IMR-90 (cell line): ENCODE measurements at regions not wholly inside any gene's neighbourhood (a gene's known extent, or its start where the extent isn't known, plus 50 kb on each side); places are given as distances from the start of the nearest gene placed in this dataset.

Source experiments
- ATAC-seq: fragments of 200-7000 bp; cut with Tn5 transposase; 2 replicates; pipeline ENCODE4 v1.9.1; 2020; ENCODE audit warnings: low read depth, mild to moderate bottlenecking, moderate library complexity
- BruUV-seq: library from RNA; stranded (reverse); fragments of 400-500 nt; replicated peaks from 2 replicates; lab custom pipeline; 2021; lab: Mats Ljungman, UMichigan
- CTCF ChIA-PET: fragments of 300-600 bp; formaldehyde crosslinking; extraction: SDS; loops from one replicate; lab custom pipeline; 2021; ENCODE audit warnings: antibody characterized with exemption; lab: Yijun Ruan, JAX
- POLR2A ChIA-PET: fragments of 300-600 bp; sonication (Branson Sonifier 250); formaldehyde crosslinking; loops from one replicate; lab custom pipeline; 2022; ENCODE audit warnings: antibody characterized with exemption; ENCODE audit not compliant: unreplicated experiment; lab: Charles Lee
- DNase-seq: peaks from one replicate; pipeline ENCODE4 v3.0.0; 2013
- H2AFZ ChIP-seq: replicated peaks from 2 replicates; pipeline ENCODE3; 2013; ENCODE audit warnings: low read length, mild to moderate bottlenecking; ENCODE audit not compliant: poor library complexity
- H2AK5ac ChIP-seq: 2 replicates; pipeline ENCODE4 v1.6.1; 2013; ENCODE audit warnings: low read depth, low read length, inconsistent platforms
- H2AK9ac ChIP-seq: replicated peaks from 2 replicates; pipeline ENCODE3; 2013; ENCODE audit warnings: mild to moderate bottlenecking, low read depth, low read length, moderate library complexity; ENCODE audit not compliant: poor library complexity
- H2BK120ac ChIP-seq: 2 replicates; pipeline ENCODE4 v1.6.1; 2013; ENCODE audit warnings: low read depth, low read length, inconsistent platforms
- H2BK15ac ChIP-seq: 3 replicates; pipeline ENCODE4 v1.6.1; 2013; ENCODE audit warnings: low read depth, low read length, inconsistent platforms
- H2BK20ac ChIP-seq: 2 replicates; pipeline ENCODE4 v1.6.1; 2013; ENCODE audit warnings: low read depth, mild to moderate bottlenecking, inconsistent platforms, low read length, moderate library complexity
- H2BK5ac ChIP-seq: 2 replicates; pipeline ENCODE4 v1.6.1; 2013; ENCODE audit warnings: mild to moderate bottlenecking, low read depth, low read length, inconsistent platforms; ENCODE audit not compliant: poor library complexity, severe bottlenecking
- H3K14ac ChIP-seq: replicated peaks from 2 replicates; pipeline ENCODE4 v1.6.1; 2013; ENCODE audit warnings: low read depth, low read length, inconsistent platforms
- H3K18ac ChIP-seq: 2 replicates; pipeline ENCODE4 v1.6.1; 2013; ENCODE audit warnings: low read depth, low read length, control low read depth
- H3K23ac ChIP-seq: 2 replicates; pipeline ENCODE4 v1.6.1; 2013; ENCODE audit warnings: low read depth, low read length, inconsistent platforms
- H3K27ac ChIP-seq: 2 replicates; pipeline ENCODE4 v1.5.1; 2013; ENCODE audit warnings: mild to moderate bottlenecking, control low read depth, low read length; ENCODE audit not compliant: insufficient read depth
- H3K27me3 ChIP-seq: 2 replicates; pipeline ENCODE4 v1.6.1; 2013; ENCODE audit warnings: low read length; ENCODE audit not compliant: control insufficient read depth, insufficient read depth
- H3K36me3 ChIP-seq: 2 replicates; pipeline ENCODE4 v1.6.1; 2013; ENCODE audit warnings: low read length, mixed read lengths; ENCODE audit not compliant: control insufficient read depth, insufficient read depth
- H3K4ac ChIP-seq: 2 replicates; pipeline ENCODE4 v1.6.1; 2013; ENCODE audit warnings: low read depth, low read length, inconsistent platforms
- H3K4me1 ChIP-seq: 2 replicates; pipeline ENCODE4 v1.6.1; 2013; ENCODE audit warnings: low read length, mixed read lengths; ENCODE audit not compliant: control insufficient read depth, insufficient read depth
- H3K4me2 ChIP-seq: 2 replicates; pipeline ENCODE4 v1.6.1; 2013; ENCODE audit warnings: low read depth, mild to moderate bottlenecking, control low read depth, low read length, moderate library complexity
- H3K4me3 ChIP-seq: 2 replicates; pipeline ENCODE4 v1.5.1; 2013; ENCODE audit warnings: low read depth, mild to moderate bottlenecking, control low read depth, low read length, moderate library complexity; ENCODE audit not compliant: insufficient read depth
- H3K56ac ChIP-seq: 2 replicates; pipeline ENCODE4 v1.6.1; 2013; ENCODE audit warnings: low read length, inconsistent platforms; ENCODE audit not compliant: insufficient read depth; ENCODE audit errors: extremely low read depth
- H3K79me1 ChIP-seq, 2 experiments: 2 replicates each; pipeline ENCODE4 v1.6.1; 2013; ENCODE audit warnings: low read length in 2 of 2, inconsistent platforms in 1 of 2, low read depth in 1 of 2
- H3K9ac ChIP-seq: 2 replicates; pipeline ENCODE4 v1.6.1; 2013; ENCODE audit warnings: low read depth, low read length, control low read depth
- H3K9me1 ChIP-seq: 2 replicates; pipeline ENCODE4 v1.6.1; 2013; ENCODE audit warnings: low read length, inconsistent platforms; ENCODE audit not compliant: insufficient read depth
- H3K9me3 ChIP-seq: 2 replicates; pipeline ENCODE4 v1.6.1; 2013; ENCODE audit warnings: low read length; ENCODE audit not compliant: control insufficient read depth, insufficient read depth
- H4K20me1 ChIP-seq: 2 replicates; pipeline ENCODE4 v1.6.1; 2013; ENCODE audit warnings: low read length, inconsistent platforms; ENCODE audit not compliant: insufficient read depth
- H4K5ac ChIP-seq: 2 replicates; pipeline ENCODE4 v1.6.1; 2013; ENCODE audit warnings: mild to moderate bottlenecking, low read depth, low read length, control low read depth
- H4K8ac ChIP-seq, 2 experiments: 2 replicates each; pipeline ENCODE4 v1.6.1; 2013; ENCODE audit warnings: low read depth in 2 of 2, low read length in 2 of 2, control low read depth in 1 of 2, inconsistent platforms in 1 of 2
- H4K91ac ChIP-seq: 2 replicates; pipeline ENCODE4 v1.6.1; 2013; ENCODE audit warnings: low read depth, low read length, inconsistent platforms; ENCODE audit not compliant: insufficient read depth
- BHLHE40 ChIP-seq: fragments of 150-350 bp; IDR thresholded peaks from 2 replicates; pipeline ENCODE4 v1.6.1; 2016; ENCODE audit warnings: mild to moderate bottlenecking, low read depth, low read length
- CEBPB ChIP-seq: IDR thresholded peaks from 2 replicates; pipeline ENCODE4 v1.6.1; 2012; ENCODE audit warnings: low read depth, low read length, improper control_type of control experiment
- CHD1 ChIP-seq: IDR thresholded peaks from 2 replicates; pipeline ENCODE4 v1.6.1; 2012; ENCODE audit warnings: low read depth, low read length, improper control_type of control experiment
- FOS ChIP-seq: fragments of 150-350 bp; IDR thresholded peaks from 2 replicates; pipeline ENCODE4 v1.6.1; 2016; ENCODE audit warnings: low read depth, low read length
- MAFK ChIP-seq: IDR thresholded peaks from 2 replicates; pipeline ENCODE4 v1.6.1; 2012; ENCODE audit warnings: low read depth, low read length, improper control_type of control experiment
- MAZ ChIP-seq: IDR thresholded peaks from 2 replicates; pipeline ENCODE4 v1.6.1; 2012; ENCODE audit warnings: low read depth, mild to moderate bottlenecking, low read length, improper control_type of control experiment, moderate library complexity, borderline replicate concordance
- MXI1 ChIP-seq: IDR thresholded peaks from 2 replicates; pipeline ENCODE4 v1.6.1; 2012; ENCODE audit warnings: low read depth, mild to moderate bottlenecking, low read length, moderate library complexity, borderline replicate concordance
- NFE2L2 ChIP-seq: fragments of 150-350 bp; IDR thresholded peaks from 2 replicates; pipeline ENCODE4 v1.6.1; 2016; ENCODE audit warnings: low read depth, mild to moderate bottlenecking, low read length
- POLR2A ChIP-seq: IDR thresholded peaks from 2 replicates; pipeline ENCODE4 v1.6.1; 2012; ENCODE audit warnings: mild to moderate bottlenecking, low read depth, low read length
- RAD21 ChIP-seq: IDR thresholded peaks from 2 replicates; pipeline ENCODE4 v1.6.1; 2012; ENCODE audit warnings: low read length, improper control_type of control experiment
- RCOR1 ChIP-seq: IDR thresholded peaks from 2 replicates; pipeline ENCODE4 v1.6.1; 2012; ENCODE audit warnings: mild to moderate bottlenecking, low read length, improper control_type of control experiment; ENCODE audit not compliant: insufficient replicate concordance
- RFX5 ChIP-seq: IDR thresholded peaks from 2 replicates; pipeline ENCODE4 v1.8.0; 2012; ENCODE audit warnings: low read depth, mild to moderate bottlenecking, low read length, moderate library complexity
- SMC3 ChIP-seq: fragments of 150-350 bp; IDR thresholded peaks from 2 replicates; pipeline ENCODE4 v1.6.1; 2016; ENCODE audit warnings: low read depth, mild to moderate bottlenecking, antibody characterized with exemption, low read length, moderate library complexity
- USF2 ChIP-seq: fragments of 150-350 bp; IDR thresholded peaks from 2 replicates; pipeline ENCODE4 v1.6.1; 2017; ENCODE audit warnings: mild to moderate bottlenecking, antibody characterized with exemption, low read length, low read depth
- WGBS, 2 experiments: methylation state at CpG; one replicate each; pipeline versions ENCODE4 v1.1.5 to v1.1.7; 2013; ENCODE audit warnings: missing lambda C conversion rate in 2 of 2; ENCODE audit not compliant: insufficient read length in 1 of 2; ENCODE audit errors: extremely low coverage in 2 of 2; 5-methylcytosine and 5-hydroxymethylcytosine counted together
- dilution Hi-C: fragments of 300-500 bp; cut with HindIII; formaldehyde crosslinking; loops from one replicate; pipeline ENCODE4 v1.14.3; 2018; ENCODE audit warnings: low sequenced_read_pairs; ENCODE audit not compliant: unreplicated experiment
- in situ Hi-C: fragments of 300-500 bp; cut with MboI; formaldehyde crosslinking; loops from 3 replicates; pipeline ENCODE4 v1.14.3; 2019; ENCODE audit warnings: low sequenced_read_pairs, inconsistent platforms, mixed read lengths
- intact Hi-C: fragments of 100-400 bp; cut with micrococcal nuclease; formaldehyde crosslinking; loops from 2 replicates; pipeline ENCODE4 v1.10.0; 2022
- TF ChIP-seq, protein P1 (sequence below): fragments of 150-350 bp; IDR thresholded peaks from 2 replicates; pipeline ENCODE4 v1.6.1; 2016; ENCODE audit warnings: low read depth, mild to moderate bottlenecking, low read length, moderate library complexity, borderline replicate concordance
- TF ChIP-seq, protein P2 (sequence below): conservative IDR thresholded peaks from 2 replicates; pipeline ENCODE4 v1.5.1; 2012; ENCODE audit warnings: mild to moderate bottlenecking, low read depth, low read length, improper control_type of control experiment

GRCh38 chr2:121900391-121900790 is 144.9 kb downstream of the TSN start:
- 83% methylated on average over 6 of the region's 8 CpGs; no CpG with 5 or more reads in 1 of the 2 experiments for WGBS, 2 experiments
- H2AK5ac ChIP-seq = no peak overlapping the region
- DNase-seq = no peak
- H3K9me1 ChIP-seq = no peaks in the 10 kb centered on the region
- intact Hi-C loops = no loop called here
- BruUV-seq = no TSS peak
- H3K4ac ChIP-seq = no peak overlapping the region
- H2BK5ac ChIP-seq = no peak overlapping the region
- peak overlapping the region; percentile 41 for H2AFZ ChIP-seq
- no peak overlapping the region for H3K14ac ChIP-seq
- no peak overlapping the region for H2BK120ac ChIP-seq
- H3K4me2 ChIP-seq = no peak overlapping the region
- H3K4me1 ChIP-seq = no peaks in the 10 kb centered on the region
- in situ Hi-C loops = no loop called here
- no peak overlapping the region for H4K5ac ChIP-seq
- H4K8ac ChIP-seq = no peak overlapping the region
- POLR2A ChIA-PET = no interaction called here
- dilution Hi-C loops = no loop called here
- H3K27me3 ChIP-seq = peaks cover 2% of the 10 kb centered on the region
- H2AK9ac ChIP-seq = no peak overlapping the region
- no peak overlapping the region for H2BK15ac ChIP-seq
- H4K91ac ChIP-seq = no peak overlapping the region
- H3K56ac ChIP-seq = no peak overlapping the region
- H3K36me3 ChIP-seq = no peaks in the 10 kb centered on the region
- no peak overlapping the region for H2BK20ac ChIP-seq
- no peaks in the 10 kb centered on the region for H3K9me3 ChIP-seq
- TF ChIP-seq MAFK (no peak), NFE2L2 (no peak), USF2 (no peak), CEBPB (no peak), BHLHE40 (no peak), POLR2A (no peak), CHD1 (no peak), RCOR1 (no peak), FOS (no peak), RFX5 (no peak), MAZ (no peak), RAD21 (no peak), MXI1 (no peak), SMC3 (no peak)
- TF ChIP-seq, protein P1, sequence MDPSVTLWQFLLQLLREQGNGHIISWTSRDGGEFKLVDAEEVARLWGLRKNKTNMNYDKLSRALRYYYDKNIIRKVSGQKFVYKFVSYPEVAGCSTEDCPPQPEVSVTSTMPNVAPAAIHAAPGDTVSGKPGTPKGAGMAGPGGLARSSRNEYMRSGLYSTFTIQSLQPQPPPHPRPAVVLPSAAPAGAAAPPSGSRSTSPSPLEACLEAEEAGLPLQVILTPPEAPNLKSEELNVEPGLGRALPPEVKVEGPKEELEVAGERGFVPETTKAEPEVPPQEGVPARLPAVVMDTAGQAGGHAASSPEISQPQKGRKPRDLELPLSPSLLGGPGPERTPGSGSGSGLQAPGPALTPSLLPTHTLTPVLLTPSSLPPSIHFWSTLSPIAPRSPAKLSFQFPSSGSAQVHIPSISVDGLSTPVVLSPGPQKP = no peak
- TF ChIP-seq, protein P2, sequence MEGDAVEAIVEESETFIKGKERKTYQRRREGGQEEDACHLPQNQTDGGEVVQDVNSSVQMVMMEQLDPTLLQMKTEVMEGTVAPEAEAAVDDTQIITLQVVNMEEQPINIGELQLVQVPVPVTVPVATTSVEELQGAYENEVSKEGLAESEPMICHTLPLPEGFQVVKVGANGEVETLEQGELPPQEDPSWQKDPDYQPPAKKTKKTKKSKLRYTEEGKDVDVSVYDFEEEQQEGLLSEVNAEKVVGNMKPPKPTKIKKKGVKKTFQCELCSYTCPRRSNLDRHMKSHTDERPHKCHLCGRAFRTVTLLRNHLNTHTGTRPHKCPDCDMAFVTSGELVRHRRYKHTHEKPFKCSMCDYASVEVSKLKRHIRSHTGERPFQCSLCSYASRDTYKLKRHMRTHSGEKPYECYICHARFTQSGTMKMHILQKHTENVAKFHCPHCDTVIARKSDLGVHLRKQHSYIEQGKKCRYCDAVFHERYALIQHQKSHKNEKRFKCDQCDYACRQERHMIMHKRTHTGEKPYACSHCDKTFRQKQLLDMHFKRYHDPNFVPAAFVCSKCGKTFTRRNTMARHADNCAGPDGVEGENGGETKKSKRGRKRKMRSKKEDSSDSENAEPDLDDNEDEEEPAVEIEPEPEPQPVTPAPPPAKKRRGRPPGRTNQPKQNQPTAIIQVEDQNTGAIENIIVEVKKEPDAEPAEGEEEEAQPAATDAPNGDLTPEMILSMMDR = no peak
- H3K79me1 ChIP-seq = no peaks in the 10 kb centered on the region
- no peak overlapping the region for H3K4me3 ChIP-seq
- H4K20me1 ChIP-seq = no peaks in the 10 kb centered on the region; the same call in 1 of the 2 replicates
- no peak overlapping the region for H3K9ac ChIP-seq
- H3K18ac ChIP-seq = no peak overlapping the region
- CTCF ChIA-PET = no interaction called here
- no peak overlapping the region for H3K27ac ChIP-seq
- no peak overlapping the region for H3K23ac ChIP-seq
- no peak for ATAC-seq
